MM.1S (cell line): ENCODE measurements at regions not wholly inside any gene's neighbourhood (a gene's known extent, or its start where the extent isn't known, plus 50 kb on each side); places are given as distances from the start of the nearest gene placed in this dataset.

ENCODE experiments used
- DNase-seq: peaks from one replicate; pipeline ENCODE4 v3.0.0-alpha.2; 2015
- H2AFZ ChIP-seq: fragments of 300-600 bp; sonication (generic); 2 replicates; pipeline ENCODE4 v1.6.0; 2016; ENCODE audit warnings: antibody characterized with exemption, low read length
- H3F3A ChIP-seq: fragments of 300-600 bp; sonication (generic); 2 replicates; pipeline ENCODE4 v1.6.1; 2016; ENCODE audit warnings: mild to moderate bottlenecking, antibody characterized with exemption, low read length, moderate library complexity, mixed read lengths; ENCODE audit not compliant: insufficient read depth
- H3K27ac ChIP-seq: fragments of 300-600 bp; sonication (generic); 2 replicates; pipeline ENCODE4 v1.5.1; 2016; ENCODE audit warnings: mild to moderate bottlenecking, low read length
- H3K27me3 ChIP-seq: fragments of 300-600 bp; sonication (generic); replicated peaks from 2 replicates; pipeline ENCODE4 v1.6.0; 2016; ENCODE audit warnings: low read length; ENCODE audit not compliant: insufficient read depth
- H3K36me3 ChIP-seq: fragments of 300-600 bp; sonication (generic); replicated peaks from 2 replicates; pipeline ENCODE4 v1.6.1; 2016; ENCODE audit warnings: mild to moderate bottlenecking, low read length, mixed read lengths; ENCODE audit not compliant: insufficient read depth
- H3K4me1 ChIP-seq: fragments of 300-600 bp; sonication (generic); 2 replicates; pipeline ENCODE4 v1.6.1; 2016; ENCODE audit warnings: low read length, mixed read lengths
- H3K4me2 ChIP-seq: fragments of 300-600 bp; sonication (generic); 2 replicates; pipeline ENCODE4 v1.6.0; 2016; ENCODE audit warnings: low read depth, low read length
- H3K4me3 ChIP-seq: fragments of 300-600 bp; sonication (generic); 2 replicates; pipeline ENCODE4 v1.5.1; 2016; ENCODE audit warnings: low read length, mixed read lengths
- H3K79me2 ChIP-seq: fragments of 300-600 bp; sonication (generic); 2 replicates; pipeline ENCODE4 v1.6.1; 2016; ENCODE audit warnings: mixed run types, low read length, mixed read lengths
- H3K9ac ChIP-seq: fragments of 300-600 bp; sonication (generic); 2 replicates; pipeline ENCODE4 v1.6.1; 2016; ENCODE audit warnings: low read length, mixed read lengths
- H3K9me2 ChIP-seq: fragments of 300-600 bp; sonication (generic); replicated peaks from 2 replicates; pipeline ENCODE4 v1.6.1; 2016; ENCODE audit warnings: mild to moderate bottlenecking, low read length, mixed read lengths; ENCODE audit not compliant: insufficient read depth
- H3K9me3 ChIP-seq: fragments of 300-600 bp; sonication (generic); replicated peaks from 2 replicates; pipeline ENCODE4 v1.6.1; 2016; ENCODE audit warnings: mild to moderate bottlenecking, low read length, mixed read lengths; ENCODE audit not compliant: insufficient read depth
- H4K20me1 ChIP-seq: fragments of 300-600 bp; sonication (generic); 2 replicates; pipeline ENCODE4 v1.6.1; 2016; ENCODE audit warnings: mild to moderate bottlenecking, low read length, moderate library complexity, mixed read lengths; ENCODE audit not compliant: insufficient read depth
- CTCF ChIP-seq: fragments of 300-600 bp; sonication (generic); IDR thresholded peaks from 2 replicates; pipeline ENCODE4 v1.5.1; 2016; ENCODE audit warnings: antibody characterized with exemption, low read length, mixed read lengths
- EZH2 ChIP-seq: fragments of 300-600 bp; sonication (generic); optimal IDR thresholded peaks from 2 replicates; pipeline ENCODE3; 2017; ENCODE audit warnings: low read depth, mild to moderate bottlenecking, antibody characterized with exemption, low read length, mixed read lengths
- EZH2phosphoT487 ChIP-seq: fragments of 300-600 bp; sonication (generic); IDR thresholded peaks from 2 replicates; pipeline ENCODE4 v1.6.1; 2018; ENCODE audit warnings: antibody characterized with exemption, low read length

GRCh38 chr6:76843054-76843822, 620.1 kb downstream of the HTR1B start:
- Histone ChIP-seq H3K9me3 (no peaks in the 10 kb centered on the region), H3K9me2 (no peaks in the 10 kb centered on the region), H3K9ac (no peak overlapping the region), H3K4me3 (no peak overlapping the region), H3K27ac (no peak overlapping the region), H3K27me3 (no peaks in the 10 kb centered on the region), H3K4me1 (no peaks in the 10 kb centered on the region), H2AFZ (no peak overlapping the region), H3K4me2 (no peak overlapping the region), H3K36me3 (no peaks in the 10 kb centered on the region), H3F3A (no peaks in the 10 kb centered on the region), H3K79me2 (no peaks in the 10 kb centered on the region), H4K20me1 (no peaks in the 10 kb centered on the region)
- DNase-seq = no peak
- no peak for TF ChIP-seq EZH2phosphoT487
- TF ChIP-seq CTCF = no peak
- no peak for TF ChIP-seq EZH2

GRCh38 chr6:76840865-76841264, 622.4 kb downstream of the HTR1B start:
- no peak for TF ChIP-seq EZH2
- no peak for TF ChIP-seq EZH2phosphoT487
- no peak for TF ChIP-seq CTCF
- no peak overlapping the region for H3K4me2 ChIP-seq
- H3K4me1 ChIP-seq = no peaks in the 10 kb centered on the region
- H3K9me3 ChIP-seq = no peaks in the 10 kb centered on the region
- no peak overlapping the region for H3K27ac ChIP-seq
- no peak overlapping the region for H3K9ac ChIP-seq
- H4K20me1 ChIP-seq = no peaks in the 10 kb centered on the region
- H3K79me2 ChIP-seq = no peaks in the 10 kb centered on the region
- no peaks in the 10 kb centered on the region for H3F3A ChIP-seq
- no peak overlapping the region for H3K4me3 ChIP-seq
- no peak overlapping the region for H2AFZ ChIP-seq
- no peak for DNase-seq
- H3K27me3 ChIP-seq = no peaks in the 10 kb centered on the region
- no peaks in the 10 kb centered on the region for H3K9me2 ChIP-seq
- H3K36me3 ChIP-seq = no peaks in the 10 kb centered on the region

GRCh38 chr6:76840041-76840745, 623.1 kb downstream of the HTR1B start:
- no peaks in the 10 kb centered on the region for H3K36me3 ChIP-seq
- no peak overlapping the region for H3K4me3 ChIP-seq
- no peaks in the 10 kb centered on the region for H3F3A ChIP-seq
- H3K27me3 ChIP-seq = no peaks in the 10 kb centered on the region
- no peak overlapping the region for H3K27ac ChIP-seq
- H3K9me2 ChIP-seq = no peaks in the 10 kb centered on the region
- H4K20me1 ChIP-seq = no peaks in the 10 kb centered on the region
- H3K4me2 ChIP-seq = no peak overlapping the region
- DNase-seq = no peak
- no peaks in the 10 kb centered on the region for H3K9me3 ChIP-seq
- no peaks in the 10 kb centered on the region for H3K4me1 ChIP-seq
- H2AFZ ChIP-seq = no peak overlapping the region
- no peak overlapping the region for H3K9ac ChIP-seq
- H3K79me2 ChIP-seq = no peaks in the 10 kb centered on the region
- TF ChIP-seq EZH2 (no peak), EZH2phosphoT487 (no peak), CTCF (no peak)
